GM12878 (cell line): ENCODE measurements at regions not wholly inside any gene's neighbourhood (a gene's known extent, or its start where the extent isn't known, plus 50 kb on each side); places are given as distances from the start of the nearest gene placed in this dataset.

Experiments
- ATAC-seq: fragments of 200-7000 bp; cut with Tn5 transposase; 3 replicates; pipeline ENCODE4 v1.9.1; 2020; ENCODE audit warnings: mild to moderate bottlenecking, moderate library complexity
- BruUV-seq: library from RNA; stranded (reverse); fragments of 400-500 nt; replicated peaks from 2 replicates; lab custom pipeline; 2021; lab: Mats Ljungman, UMichigan
- CTCF ChIA-PET: fragments of 300-600 bp; sonication (Branson Sonifier 250); formaldehyde crosslinking; extraction: SDS; loops from one replicate; lab custom pipeline; 2021; ENCODE audit warnings: inconsistent platforms; lab: Yijun Ruan, JAX
- POLR2A ChIA-PET: fragments of 350-600 bp; formaldehyde crosslinking; extraction: SDS; loops from one replicate; lab custom pipeline; 2021; ENCODE audit warnings: inconsistent platforms; lab: Charles Lee
- RAD21 ChIA-PET: fragments of 300-600 bp; sonication (Branson Sonifier 250); formaldehyde crosslinking; loops from one replicate; lab custom pipeline; 2023; ENCODE audit warnings: antibody characterized with exemption; ENCODE audit not compliant: unreplicated experiment; lab: Charles Lee
- SMC1A ChIA-PET: fragments of 300-600 bp; sonication (Branson Sonifier 250); formaldehyde crosslinking; loops from one replicate; lab custom pipeline; 2023; ENCODE audit not compliant: unreplicated experiment, uncharacterized antibody; lab: Charles Lee
- DNase-seq: peaks from one replicate; pipeline ENCODE4 v3.0.0-alpha.2; 2011; ENCODE audit warnings: low read depth, low spot score
- FAIRE-seq: peaks from 3 replicates; lab custom pipeline; 2011; peaks lifted over from hg19 to GRCh38; lab: Jason Lieb, UNC
- H2AFZ ChIP-seq: 2 replicates; pipeline ENCODE4 v1.6.0; 2011; ENCODE audit warnings: low read depth, low read length, control low read depth; ENCODE audit not compliant: control insufficient read depth
- H3K27ac ChIP-seq: 2 replicates; pipeline ENCODE4 v1.5.1; 2011; ENCODE audit warnings: control low read depth; ENCODE audit not compliant: control insufficient read depth, insufficient read depth
- H3K27me3 ChIP-seq, 2 experiments: replicated peaks in 1 of 2; 2 replicates each; pipeline versions ENCODE4 v1.6.0 to v1.6.1; 2011; ENCODE audit warnings: low read length in 1 of 2; ENCODE audit not compliant: control insufficient read depth in 2 of 2, insufficient read depth in 2 of 2
- H3K36me3 ChIP-seq, 2 experiments: 2 replicates each; pipeline ENCODE4 v1.5.1; 2011; ENCODE audit warnings: low read length in 1 of 2; ENCODE audit not compliant: control insufficient read depth in 2 of 2, insufficient read depth in 2 of 2
- H3K4me1 ChIP-seq: 2 replicates; pipeline ENCODE4 v1.6.1; 2011; ENCODE audit warnings: mild to moderate bottlenecking, low read length, moderate library complexity, mixed read lengths; ENCODE audit not compliant: control insufficient read depth, insufficient read depth
- H3K4me2 ChIP-seq: 2 replicates; pipeline ENCODE4 v1.6.0; 2011; ENCODE audit warnings: control low read depth; ENCODE audit not compliant: control insufficient read depth, insufficient read depth
- H3K4me3 ChIP-seq: fragments of 200-600 bp; sonication (generic); 2 replicates; pipeline ENCODE4 v1.5.1; 2016
- H3K79me2 ChIP-seq: 2 replicates; pipeline ENCODE4 v1.6.0; 2011; ENCODE audit warnings: low read length; ENCODE audit not compliant: control insufficient read depth, insufficient read depth
- H3K9ac ChIP-seq: 2 replicates; pipeline ENCODE4 v1.8.0; 2011; ENCODE audit warnings: low read length, control low read depth, mixed read lengths; ENCODE audit not compliant: control insufficient read depth, insufficient read depth
- H3K9me3 ChIP-seq: replicated peaks from 3 replicates; pipeline ENCODE4 v1.5.1; 2011; ENCODE audit warnings: mild to moderate bottlenecking, low read length; ENCODE audit not compliant: control insufficient read depth, insufficient read depth
- H4K20me1 ChIP-seq: 2 replicates; pipeline ENCODE4 v1.6.0; 2011; ENCODE audit not compliant: control insufficient read depth, insufficient read depth
- ATF7 ChIP-seq: fragments of 450-650 bp; IDR thresholded peaks from 2 replicates; pipeline ENCODE4 v1.6.1; 2016; ENCODE audit warnings: low read depth, mild to moderate bottlenecking
- BCL11A ChIP-seq: IDR thresholded peaks from 2 replicates; pipeline ENCODE4 v1.6.1; 2011; ENCODE audit warnings: low read depth, low read length
- CEBPZ ChIP-seq: fragments of 150-350 bp; IDR thresholded peaks from 2 replicates; pipeline ENCODE4 v1.6.1; 2016; ENCODE audit warnings: low read depth, low read length
- EP300 ChIP-seq, 2 experiments: fragments of 150-350 bp in 1 of 2; IDR thresholded peaks; 2 replicates each; pipeline ENCODE4 v1.6.1; 2011 to 2012; ENCODE audit warnings: low read depth in 2 of 2, low read length in 2 of 2, borderline replicate concordance in 1 of 2, improper control_type of control experiment in 1 of 2, inconsistent platforms in 1 of 2; ENCODE audit not compliant: control insufficient read depth in 1 of 2
- ESRRA ChIP-seq: IDR thresholded peaks from 2 replicates; pipeline ENCODE4 v1.6.1; 2012; ENCODE audit warnings: mild to moderate bottlenecking, low read length, improper control_type of control experiment
- FOS ChIP-seq: IDR thresholded peaks from 3 replicates; pipeline ENCODE4 v1.6.1; 2011; ENCODE audit warnings: borderline replicate concordance; ENCODE audit not compliant: insufficient read length; ENCODE audit errors: extremely low read depth
- MEF2A ChIP-seq: IDR thresholded peaks from 2 replicates; pipeline ENCODE4 v1.6.1; 2011; ENCODE audit warnings: low read depth, mild to moderate bottlenecking, low read length, moderate library complexity; ENCODE audit not compliant: insufficient read depth
- MTA3 ChIP-seq: IDR thresholded peaks from 2 replicates; pipeline ENCODE4 v1.6.1; 2012; ENCODE audit warnings: low read length, inconsistent platforms, borderline replicate concordance
- NRF1 ChIP-seq: conservative IDR thresholded peaks from 2 replicates; pipeline ENCODE4 v1.6.1; 2011; ENCODE audit warnings: mild to moderate bottlenecking, low read depth, low read length, improper control_type of control experiment
- POU2F2 ChIP-seq: IDR thresholded peaks from 3 replicates; pipeline ENCODE4 v1.6.1; 2011; ENCODE audit warnings: low read depth, mild to moderate bottlenecking, low read length, borderline replicate concordance
- RCOR1 ChIP-seq: conservative IDR thresholded peaks from 2 replicates; pipeline ENCODE4 v1.6.1; 2012; ENCODE audit warnings: low read depth, low read length, improper control_type of control experiment
- SMARCA5 ChIP-seq: fragments of 450-650 bp; IDR thresholded peaks from 2 replicates; pipeline ENCODE4 v1.6.1; 2017; ENCODE audit warnings: mild to moderate bottlenecking
- SPI1 ChIP-seq: IDR thresholded peaks from 2 replicates; pipeline ENCODE4 v1.6.1; 2011; ENCODE audit warnings: low read depth, mild to moderate bottlenecking, low read length, moderate library complexity, borderline replicate concordance; ENCODE audit not compliant: insufficient read depth
- WRNIP1 ChIP-seq: IDR thresholded peaks from 2 replicates; pipeline ENCODE4 v1.6.1; 2011; ENCODE audit warnings: low read depth, low read length, improper control_type of control experiment, borderline replicate concordance
- ZNF207 ChIP-seq: fragments of 450-650 bp; IDR thresholded peaks from 2 replicates; pipeline ENCODE4 v1.6.1; 2014; ENCODE audit warnings: antibody characterized with exemption, mild to moderate bottlenecking, borderline replicate concordance
- WGBS: methylation state at CpG from one replicate; pipeline ENCODE4 v1.1.6; 2016; ENCODE audit warnings: low lambda C conversion rate; ENCODE audit not compliant: insufficient replicate concordance, insufficient coverage; ENCODE audit errors: missing lambda C conversion rate; 5-methylcytosine and 5-hydroxymethylcytosine counted together
- in situ Hi-C: fragments of 300-500 bp; cut with MboI; formaldehyde crosslinking; loops from 9 replicates; pipeline ENCODE4 v1.14.3; 2018; ENCODE audit warnings: mixed read lengths
- intact Hi-C: fragments of 100-400 bp; cut with micrococcal nuclease; formaldehyde crosslinking; loops from one replicate; pipeline ENCODE4 v1.14.2; 2022; ENCODE audit not compliant: unreplicated experiment
- TF ChIP-seq, protein P1 (sequence below): fragments of 450-650 bp; IDR thresholded peaks from 2 replicates; pipeline ENCODE4 v1.6.1; 2017; ENCODE audit warnings: mild to moderate bottlenecking, moderate library complexity
- TF ChIP-seq, protein P2 (sequence below): fragments of 150-350 bp; IDR thresholded peaks from 2 replicates; pipeline ENCODE4 v1.6.1; 2014; ENCODE audit warnings: mild to moderate bottlenecking, low read depth, low read length

DNA sequence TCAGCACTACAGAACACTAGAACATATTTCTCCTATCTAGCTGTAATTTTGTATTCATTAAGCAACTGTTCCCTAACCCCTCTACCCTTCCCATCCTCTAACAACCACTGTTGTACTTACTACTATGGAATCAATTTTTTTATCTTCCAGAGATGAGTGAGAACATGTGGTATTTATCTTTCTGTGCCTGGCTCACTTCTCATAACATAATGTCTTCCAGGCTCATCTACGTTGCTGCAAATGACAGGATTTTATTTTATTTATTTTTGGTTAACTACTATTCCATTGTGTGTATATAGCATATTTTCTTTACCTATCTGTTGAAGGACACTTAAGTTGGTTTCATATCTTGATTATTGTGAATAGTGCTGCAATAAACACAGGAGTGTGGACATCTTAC, 200.9 kb upstream of the CHRM2 start:
- ChIA-PET CTCF (no interaction called here), RAD21 (no interaction called here), POLR2A (no interaction called here), SMC1A (interaction anchor here (0.9 kb wide), 1 partner anchor 10 kb away, joined by 3 read pairs; no protein-coding TSS in a partner anchor)
- in situ Hi-C loops, result no loop called here
- Histone ChIP-seq H3K27ac (no peak overlapping the region), H3K4me3 (no peak overlapping the region), H3K4me2 (no peak overlapping the region), H3K9me3 (no peaks in the 10 kb centered on the region), H3K9ac (no peak overlapping the region), H3K36me3 (no peaks in the 10 kb centered on the region), H2AFZ (no peak overlapping the region), H3K4me1 (no peaks in the 10 kb centered on the region), H3K27me3 (no peaks in the 10 kb centered on the region), H4K20me1 (no peaks in the 10 kb centered on the region), H3K79me2 (no peaks in the 10 kb centered on the region)
- WGBS, result 0% methylated on average over 1 of the region's 1 CpG
- BruUV-seq, result no TSS peak
- DNase-seq (no peak), ATAC-seq (no peak), FAIRE-seq (no peak)
- intact Hi-C loops, result no loop called here
- TF ChIP-seq ZNF207 (no peak), ATF7 (no peak), SMARCA5 (no peak), ESRRA (no peak), FOS (no peak), CEBPZ (no peak), POU2F2 (no peak), BCL11A (no peak), MTA3 (no peak), MEF2A (no peak), WRNIP1 (no peak), EP300 (IDR thresholded peaks at IDR 0.05; ENCODE audit: borderline replicate concordance in 1 of 2, control insufficient read depth in 1 of 2, low read depth in 2 of 2, low read length in 2 of 2) (no peak), NRF1 (no peak), SPI1 (no peak), RCOR1 (no peak)
- TF ChIP-seq, protein P1, sequence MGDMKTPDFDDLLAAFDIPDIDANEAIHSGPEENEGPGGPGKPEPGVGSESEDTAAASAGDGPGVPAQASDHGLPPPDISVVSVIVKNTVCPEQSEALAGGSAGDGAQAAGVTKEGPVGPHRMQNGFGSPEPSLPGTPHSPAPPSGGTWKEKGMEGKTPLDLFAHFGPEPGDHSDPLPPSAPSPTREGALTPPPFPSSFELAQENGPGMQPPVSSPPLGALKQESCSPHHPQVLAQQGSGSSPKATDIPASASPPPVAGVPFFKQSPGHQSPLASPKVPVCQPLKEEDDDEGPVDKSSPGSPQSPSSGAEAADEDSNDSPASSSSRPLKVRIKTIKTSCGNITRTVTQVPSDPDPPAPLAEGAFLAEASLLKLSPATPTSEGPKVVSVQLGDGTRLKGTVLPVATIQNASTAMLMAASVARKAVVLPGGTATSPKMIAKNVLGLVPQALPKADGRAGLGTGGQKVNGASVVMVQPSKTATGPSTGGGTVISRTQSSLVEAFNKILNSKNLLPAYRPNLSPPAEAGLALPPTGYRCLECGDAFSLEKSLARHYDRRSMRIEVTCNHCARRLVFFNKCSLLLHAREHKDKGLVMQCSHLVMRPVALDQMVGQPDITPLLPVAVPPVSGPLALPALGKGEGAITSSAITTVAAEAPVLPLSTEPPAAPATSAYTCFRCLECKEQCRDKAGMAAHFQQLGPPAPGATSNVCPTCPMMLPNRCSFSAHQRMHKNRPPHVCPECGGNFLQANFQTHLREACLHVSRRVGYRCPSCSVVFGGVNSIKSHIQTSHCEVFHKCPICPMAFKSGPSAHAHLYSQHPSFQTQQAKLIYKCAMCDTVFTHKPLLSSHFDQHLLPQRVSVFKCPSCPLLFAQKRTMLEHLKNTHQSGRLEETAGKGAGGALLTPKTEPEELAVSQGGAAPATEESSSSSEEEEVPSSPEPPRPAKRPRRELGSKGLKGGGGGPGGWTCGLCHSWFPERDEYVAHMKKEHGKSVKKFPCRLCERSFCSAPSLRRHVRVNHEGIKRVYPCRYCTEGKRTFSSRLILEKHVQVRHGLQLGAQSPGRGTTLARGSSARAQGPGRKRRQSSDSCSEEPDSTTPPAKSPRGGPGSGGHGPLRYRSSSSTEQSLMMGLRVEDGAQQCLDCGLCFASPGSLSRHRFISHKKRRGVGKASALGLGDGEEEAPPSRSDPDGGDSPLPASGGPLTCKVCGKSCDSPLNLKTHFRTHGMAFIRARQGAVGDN, result no peak
- TF ChIP-seq, protein P2, sequence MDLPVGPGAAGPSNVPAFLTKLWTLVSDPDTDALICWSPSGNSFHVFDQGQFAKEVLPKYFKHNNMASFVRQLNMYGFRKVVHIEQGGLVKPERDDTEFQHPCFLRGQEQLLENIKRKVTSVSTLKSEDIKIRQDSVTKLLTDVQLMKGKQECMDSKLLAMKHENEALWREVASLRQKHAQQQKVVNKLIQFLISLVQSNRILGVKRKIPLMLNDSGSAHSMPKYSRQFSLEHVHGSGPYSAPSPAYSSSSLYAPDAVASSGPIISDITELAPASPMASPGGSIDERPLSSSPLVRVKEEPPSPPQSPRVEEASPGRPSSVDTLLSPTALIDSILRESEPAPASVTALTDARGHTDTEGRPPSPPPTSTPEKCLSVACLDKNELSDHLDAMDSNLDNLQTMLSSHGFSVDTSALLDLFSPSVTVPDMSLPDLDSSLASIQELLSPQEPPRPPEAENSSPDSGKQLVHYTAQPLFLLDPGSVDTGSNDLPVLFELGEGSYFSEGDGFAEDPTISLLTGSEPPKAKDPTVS, result no peak
